GM19452 (cell line): ENCODE measurements at regions not wholly inside any gene's neighbourhood (a gene's known extent, or its start where the extent isn't known, plus 50 kb on each side); places are given as distances from the start of the nearest gene placed in this dataset.

Source experiments
- ATAC-seq: cut with Tn5 transposase; IDR thresholded peaks from one replicate; pipeline ENCODE4 v1.9.1; 2021; ENCODE audit not compliant: unreplicated experiment

- no peak for ATAC-seq
Measured at GRCh38 chr3:175913286-175913685, 1054.2 kb downstream of the NAALADL2 start.

GRCh38 chr3:175911937-175912336 lies 1052.8 kb downstream of the NAALADL2 start:
- no peak for ATAC-seq

GRCh38 chr3:175902226-175902625 lies 1043.1 kb downstream of the NAALADL2 start:
- ATAC-seq: no peak

- no peak for ATAC-seq
Measured at GRCh38 chr3:175898194-175898593, 1039.1 kb downstream of the NAALADL2 start.

- no peak for ATAC-seq
Measured at GRCh38 chr3:175896655-175897054, 1037.5 kb downstream of the NAALADL2 start.

GRCh38 chr3:175895731-175896130 lies 1036.6 kb downstream of the NAALADL2 start:
- no peak for ATAC-seq

GRCh38 chr3:175893566-175893965 lies 1034.4 kb downstream of the NAALADL2 start:
- ATAC-seq: no peak

GRCh38 chr3:175890066-175890465 lies 1030.9 kb downstream of the NAALADL2 start:
- no peak for ATAC-seq

GRCh38 chr3:175885231-175885766 lies 1026.2 kb downstream of the NAALADL2 start:
- ATAC-seq: no peak

GRCh38 chr3:175879417-175879816 lies 1020.3 kb downstream of the NAALADL2 start:
- ATAC-seq: no peak

- no peak for ATAC-seq
Measured at GRCh38 chr3:175869404-175869803, 1010.3 kb downstream of the NAALADL2 start.

GRCh38 chr3:175868626-175869025 lies 1009.5 kb downstream of the NAALADL2 start:
- ATAC-seq: no peak

- ATAC-seq: no peak
Measured at GRCh38 chr3:175865724-175866123, 1006.6 kb downstream of the NAALADL2 start.

- ATAC-seq: no peak
Measured at GRCh38 chr3:175861916-175862315, 1002.8 kb downstream of the NAALADL2 start.
